Breast epithelium (tissue), 4 donors: ENCODE measurements at regions not wholly inside any gene's neighbourhood (a gene's known extent, or its start where the extent isn't known, plus 50 kb on each side); places are given as distances from the start of the nearest gene placed in this dataset.

Experiments
- DNase-seq, 2 donors: peaks; one replicate each; pipeline ENCODE4 v3.0.0-alpha.2; 2019; ENCODE audit warnings: low spot score in 2 of 2
- H3K27ac ChIP-seq, 2 donors: fragments of 200-600 bp; sonication (generic) in 1 of 2; one replicate each; pipeline ENCODE4 v1.5.1; 2016 to 2019; ENCODE audit warnings: mild to moderate bottlenecking in 1 of 2
- H3K27me3 ChIP-seq, 2 donors: fragments of 200-600 bp; sonication (generic) in 1 of 2; one replicate each; pipeline versions ENCODE4 v1.5.1 to v1.6.0; 2017 to 2019; ENCODE audit warnings: control low read depth in 1 of 2, mild to moderate bottlenecking in 1 of 2
- H3K36me3 ChIP-seq: fragments of 200-600 bp; one replicate; pipeline ENCODE4 v1.5.1; 2019
- H3K4me1 ChIP-seq, 2 donors: fragments of 200-600 bp; sonication (generic); one replicate each; pipeline ENCODE4 v1.5.1; 2016 to 2019; ENCODE audit warnings: control low read depth in 1 of 2
- H3K4me3 ChIP-seq, 3 donors: fragments of 200-600 bp; sonication (generic); 1 replicate in 2 of 3; 2 replicates in 1 of 3; pipeline ENCODE4 v1.5.1; 2016 to 2019; ENCODE audit warnings: mild to moderate bottlenecking in 3 of 3, moderate library complexity in 2 of 3
- H3K9me3 ChIP-seq, 2 donors: fragments of 200-600 bp; sonication (generic) in 1 of 2; one replicate each; pipeline ENCODE4 v1.5.1; 2016 to 2019; ENCODE audit warnings: control low read depth in 1 of 2
- POLR2A ChIP-seq: fragments of 450-650 bp; IDR thresholded peaks from one replicate; pipeline ENCODE4 v1.6.1; 2016; ENCODE audit warnings: antibody characterized with exemption, mild to moderate bottlenecking, moderate library complexity
- POLR2AphosphoS5 ChIP-seq, 3 donors: sonication (generic); formaldehyde crosslinking; IDR thresholded peaks; one replicate each; pipeline ENCODE4 v1.6.1; 2017; ENCODE audit warnings: antibody characterized with exemption in 3 of 3
- intact Hi-C: fragments of 100-400 bp; cut with DNase I; formaldehyde crosslinking; loops from one replicate; pipeline ENCODE4 v1.15.1; 2023; ENCODE audit warnings: low total_unique reads
- TF ChIP-seq, protein P1 (sequence below), 3 donors: fragments of 450-650 bp; IDR thresholded peaks; one replicate each; pipeline ENCODE4 v1.5.1; 2016 to 2017; ENCODE audit warnings: antibody characterized with exemption in 3 of 3, mild to moderate bottlenecking in 3 of 3, moderate library complexity in 3 of 3

DNA sequence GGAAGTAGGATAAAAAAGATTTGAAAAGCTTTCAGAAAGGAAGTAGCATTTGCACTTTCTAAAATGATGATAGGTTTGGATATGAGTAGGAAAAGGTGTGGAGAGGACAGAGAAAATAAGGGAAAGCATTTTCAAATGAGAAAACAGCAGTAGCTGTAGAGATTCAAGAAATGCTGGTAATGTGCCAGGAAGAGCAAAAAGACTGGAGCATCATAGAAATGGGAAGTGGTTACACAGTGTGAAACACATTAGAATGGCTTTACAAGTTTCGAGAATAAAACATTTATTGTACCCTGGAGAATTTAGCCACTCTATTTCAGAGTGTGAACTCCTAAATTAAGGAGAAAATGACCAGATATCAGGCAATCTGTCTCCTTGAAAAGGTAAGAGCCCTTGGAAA, 108.3 kb upstream of the CHL1 start:
- no peaks in the 10 kb centered on the region for H3K27me3 ChIP-seq
- no peaks in the 10 kb centered on the region for H3K36me3 ChIP-seq
- no peaks in the 10 kb centered on the region for H3K9me3 ChIP-seq
- H3K4me3 ChIP-seq = no peak overlapping the region
- intact Hi-C loops = no loop called here
- H3K27ac ChIP-seq = no peak overlapping the region
- no peak for TF ChIP-seq POLR2A
- TF ChIP-seq, protein P1, sequence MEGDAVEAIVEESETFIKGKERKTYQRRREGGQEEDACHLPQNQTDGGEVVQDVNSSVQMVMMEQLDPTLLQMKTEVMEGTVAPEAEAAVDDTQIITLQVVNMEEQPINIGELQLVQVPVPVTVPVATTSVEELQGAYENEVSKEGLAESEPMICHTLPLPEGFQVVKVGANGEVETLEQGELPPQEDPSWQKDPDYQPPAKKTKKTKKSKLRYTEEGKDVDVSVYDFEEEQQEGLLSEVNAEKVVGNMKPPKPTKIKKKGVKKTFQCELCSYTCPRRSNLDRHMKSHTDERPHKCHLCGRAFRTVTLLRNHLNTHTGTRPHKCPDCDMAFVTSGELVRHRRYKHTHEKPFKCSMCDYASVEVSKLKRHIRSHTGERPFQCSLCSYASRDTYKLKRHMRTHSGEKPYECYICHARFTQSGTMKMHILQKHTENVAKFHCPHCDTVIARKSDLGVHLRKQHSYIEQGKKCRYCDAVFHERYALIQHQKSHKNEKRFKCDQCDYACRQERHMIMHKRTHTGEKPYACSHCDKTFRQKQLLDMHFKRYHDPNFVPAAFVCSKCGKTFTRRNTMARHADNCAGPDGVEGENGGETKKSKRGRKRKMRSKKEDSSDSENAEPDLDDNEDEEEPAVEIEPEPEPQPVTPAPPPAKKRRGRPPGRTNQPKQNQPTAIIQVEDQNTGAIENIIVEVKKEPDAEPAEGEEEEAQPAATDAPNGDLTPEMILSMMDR (IDR thresholded peaks at IDR 0.05) = no peak
- no peak for TF ChIP-seq POLR2AphosphoS5 (IDR thresholded peaks at IDR 0.05)
- no peaks in the 10 kb centered on the region for H3K4me1 ChIP-seq
- no peak for DNase-seq

DNA sequence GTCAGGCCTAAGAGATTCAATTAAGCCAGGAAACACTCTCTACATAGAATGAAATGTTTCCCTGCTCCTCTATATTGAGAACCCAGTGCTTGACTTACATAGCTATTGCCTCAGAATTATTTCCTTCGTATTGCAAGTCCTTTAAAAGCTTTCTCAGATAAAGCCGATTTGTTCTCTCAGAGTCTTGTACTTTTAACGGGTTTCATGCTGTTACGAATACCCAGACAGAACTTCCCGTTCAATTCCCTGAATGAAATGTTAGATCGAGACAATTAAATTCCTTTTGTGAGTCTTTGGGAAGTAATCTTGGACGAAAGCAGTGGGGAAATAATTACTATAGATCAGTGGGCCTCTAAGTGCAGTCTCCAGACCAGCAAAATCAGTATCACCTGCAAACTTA, 102.8 kb upstream of the CHL1 start:
- Histone ChIP-seq H3K27me3 (no peaks in the 10 kb centered on the region), H3K4me3 (no peak overlapping the region), H3K36me3 (no peaks in the 10 kb centered on the region), H3K27ac (no peak overlapping the region), H3K4me1 (no peaks in the 10 kb centered on the region), H3K9me3 (no peaks in the 10 kb centered on the region)
- TF ChIP-seq POLR2A (no peak), POLR2AphosphoS5 (IDR thresholded peaks at IDR 0.05) (no peak)
- TF ChIP-seq, protein P1 (IDR thresholded peaks at IDR 0.05) = no peak
- DNase-seq = no peak
- intact Hi-C loops = no loop called here

- intact Hi-C loops = no loop called here
- no peaks in the 10 kb centered on the region for H3K36me3 ChIP-seq
- H3K9me3 ChIP-seq = no peaks in the 10 kb centered on the region
- H3K27me3 ChIP-seq = no peaks in the 10 kb centered on the region
- TF ChIP-seq POLR2AphosphoS5 (IDR thresholded peaks at IDR 0.05) = no peak
- no peak for TF ChIP-seq POLR2A
- TF ChIP-seq, protein P1 (IDR thresholded peaks at IDR 0.05) = no peak
- no peak overlapping the region for H3K4me3 ChIP-seq
- no peaks in the 10 kb centered on the region for H3K4me1 ChIP-seq
- no peak overlapping the region for H3K27ac ChIP-seq
- no peak for DNase-seq
These were observed 100.3 kb upstream of the CHL1 start for GRCh38 chr3:96259-96658.

- Histone ChIP-seq H3K9me3 (no peaks in the 10 kb centered on the region), H3K27me3 (no peaks in the 10 kb centered on the region), H3K27ac (no peak overlapping the region), H3K4me1 (no peaks in the 10 kb centered on the region), H3K36me3 (no peaks in the 10 kb centered on the region), H3K4me3 (no peak overlapping the region)
- intact Hi-C loops = no loop called here
- no peak for TF ChIP-seq POLR2A
- DNase-seq = no peak
These were observed 98.9 kb upstream of the CHL1 start for GRCh38 chr3:97417-98258.

DNA sequence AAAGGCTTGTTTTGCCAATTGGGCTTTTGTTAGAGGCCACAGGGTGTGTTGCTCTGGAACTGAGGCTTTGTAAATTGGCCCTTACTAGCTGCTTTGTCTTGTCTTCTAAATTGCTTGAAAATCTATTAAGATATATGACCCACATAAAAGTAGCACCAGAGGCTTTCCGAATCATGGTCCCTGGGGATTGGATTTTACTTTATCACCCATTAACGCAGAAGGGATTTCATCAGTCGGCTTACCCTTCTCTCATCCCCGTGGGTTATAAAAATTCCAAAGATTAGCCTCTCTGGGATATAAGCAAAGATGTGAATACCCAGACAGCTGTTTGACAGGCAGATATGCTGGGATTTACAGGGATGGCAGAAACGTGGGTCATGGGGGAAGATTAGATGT, 98.3 kb upstream of the CHL1 start:
- no peak for TF ChIP-seq POLR2A
- no peak for TF ChIP-seq POLR2AphosphoS5 (IDR thresholded peaks at IDR 0.05)
- TF ChIP-seq, protein P1 (IDR thresholded peaks at IDR 0.05) = no peak
- no peaks in the 10 kb centered on the region for H3K27me3 ChIP-seq
- H3K36me3 ChIP-seq = no peaks in the 10 kb centered on the region
- DNase-seq = no peak
- H3K9me3 ChIP-seq = no peaks in the 10 kb centered on the region
- H3K4me3 ChIP-seq = no peak overlapping the region
- H3K4me1 ChIP-seq = no peaks in the 10 kb centered on the region
- H3K27ac ChIP-seq = no peak overlapping the region
- intact Hi-C loops = no loop called here
